Neural cell (in vitro differentiated cells): ENCODE measurements at regions not wholly inside any gene's neighbourhood (a gene's known extent, or its start where the extent isn't known, plus 50 kb on each side); places are given as distances from the start of the nearest gene placed in this dataset.

Experiments
- H2AFZ ChIP-seq: fragments of 200-600, 300-800 bp; sonication (generic), shearing (Covaris generic); 2 replicates; pipeline ENCODE4 v1.6.0; 2014; ENCODE audit warnings: low read depth, mild to moderate bottlenecking, antibody characterized with exemption, low read length, moderate library complexity
- H3F3A ChIP-seq: fragments of 200-600 bp; shearing (Covaris generic); 2 replicates; pipeline ENCODE4 v1.6.1; 2016; ENCODE audit warnings: mild to moderate bottlenecking, moderate library complexity, mixed read lengths, antibody characterized with exemption, low read length; ENCODE audit not compliant: insufficient read depth, poor library complexity, severe bottlenecking
- H3K27ac ChIP-seq: fragments of 200-600, 300-800 bp; sonication (generic), shearing (Covaris generic); 2 replicates; pipeline ENCODE4 v1.5.1; 2014; ENCODE audit warnings: mild to moderate bottlenecking, low read length, moderate library complexity
- H3K27me3 ChIP-seq: fragments of 300-800, 200-600 bp; sonication (generic), shearing (Covaris generic); 2 replicates; pipeline ENCODE4 v1.6.0; 2014; ENCODE audit warnings: mild to moderate bottlenecking, low read depth, low read length, moderate library complexity; ENCODE audit not compliant: insufficient read depth
- H3K36me3 ChIP-seq: fragments of 300-800, 200-600 bp; sonication (generic), shearing (Covaris generic); 2 replicates; pipeline ENCODE4 v1.5.1; 2014; ENCODE audit warnings: mild to moderate bottlenecking, antibody characterized with exemption, low read length, moderate library complexity; ENCODE audit not compliant: insufficient read depth
- H3K4me2 ChIP-seq: fragments of 300-800, 200-600 bp; sonication (generic), shearing (Covaris generic); 2 replicates; pipeline ENCODE4 v1.6.0; 2014; ENCODE audit warnings: mild to moderate bottlenecking, low read length
- H3K4me3 ChIP-seq: fragments of 300-800, 200-600 bp; sonication (generic), shearing (Covaris generic); 2 replicates; pipeline ENCODE4 v1.5.1; 2014; ENCODE audit warnings: mild to moderate bottlenecking, low read length, moderate library complexity
- H3K79me2 ChIP-seq: fragments of 200-600 bp; shearing (Covaris generic); replicated peaks from 2 replicates; pipeline ENCODE4 v1.6.0; 2014; ENCODE audit warnings: mild to moderate bottlenecking, low read length, moderate library complexity; ENCODE audit not compliant: insufficient read depth
- H3K9ac ChIP-seq: fragments of 300-800, 200-600 bp; sonication (generic), shearing (Covaris generic); 2 replicates; pipeline ENCODE4 v1.6.1; 2016; ENCODE audit warnings: mild to moderate bottlenecking, low read length, mixed read lengths
- H3K9me2 ChIP-seq: fragments of 200-600 bp; shearing (Covaris generic); 2 replicates; pipeline ENCODE4 v1.6.1; 2016; ENCODE audit warnings: mild to moderate bottlenecking, low read length, mixed read lengths; ENCODE audit not compliant: insufficient read depth
- H3K9me3 ChIP-seq: fragments of 200-600, 300-800 bp; sonication (generic), shearing (Covaris generic); 2 replicates; pipeline ENCODE4 v1.6.1; 2016; ENCODE audit warnings: mild to moderate bottlenecking, mixed run types, low read length, moderate library complexity, mixed read lengths
- H4K20me1 ChIP-seq: fragments of 200-600 bp; shearing (Covaris generic); 2 replicates; pipeline ENCODE4 v1.6.1; 2016; ENCODE audit warnings: mild to moderate bottlenecking, mixed run types; ENCODE audit not compliant: insufficient read depth
- CTCF ChIP-seq: fragments of 450-650 bp; IDR thresholded peaks from 2 replicates; pipeline ENCODE4 v1.5.1; 2014; ENCODE audit warnings: antibody characterized with exemption, mild to moderate bottlenecking, moderate library complexity; ENCODE audit not compliant: poor library complexity, severe bottlenecking
- EP300 ChIP-seq: fragments of 450-650 bp; conservative IDR thresholded peaks from 2 replicates; pipeline ENCODE4 v1.6.1; 2014; ENCODE audit warnings: antibody characterized with exemption, mild to moderate bottlenecking, moderate library complexity; ENCODE audit not compliant: poor library complexity, severe bottlenecking
- EZH2 ChIP-seq: fragments of 200-600, 300-800 bp; shearing (Covaris generic), sonication (generic); IDR thresholded peaks from 2 replicates; pipeline ENCODE4 v1.6.1; 2014; ENCODE audit warnings: antibody characterized with exemption, low read length, borderline replicate concordance, mild to moderate bottlenecking; ENCODE audit not compliant: insufficient read depth, poor library complexity, severe bottlenecking
- MXI1 ChIP-seq: fragments of 450-650 bp; conservative IDR thresholded peaks from 2 replicates; pipeline ENCODE4 v1.6.1; 2014; ENCODE audit warnings: antibody characterized with exemption, mild to moderate bottlenecking; ENCODE audit not compliant: poor library complexity, severe bottlenecking
- POLR2AphosphoS5 ChIP-seq: IDR thresholded peaks from 2 replicates; pipeline ENCODE4 v1.6.1; 2012
- RAD21 ChIP-seq: fragments of 450-650 bp; conservative IDR thresholded peaks from 2 replicates; pipeline ENCODE4 v1.6.1; 2014; ENCODE audit warnings: antibody characterized with exemption, mild to moderate bottlenecking, moderate library complexity
- REST ChIP-seq: IDR thresholded peaks from 2 replicates; pipeline ENCODE4 v1.6.1; 2012; ENCODE audit warnings: borderline replicate concordance
- SMC3 ChIP-seq: fragments of 450-650 bp; conservative IDR thresholded peaks from 2 replicates; pipeline ENCODE4 v1.6.1; 2014; ENCODE audit warnings: antibody characterized with exemption, mild to moderate bottlenecking, moderate library complexity; ENCODE audit not compliant: poor library complexity
- TAF1 ChIP-seq: IDR thresholded peaks from 2 replicates; pipeline ENCODE4 v1.6.1; 2012; ENCODE audit warnings: low read depth

GRCh38 chr5:109614301-109614700 is 75.4 kb upstream of the MAN2A1 start:
- Histone ChIP-seq H3K36me3 (no peaks in the 10 kb centered on the region), H4K20me1 (no peaks in the 10 kb centered on the region), H3K27me3 (no peaks in the 10 kb centered on the region), H3K27ac (no peak overlapping the region), H2AFZ (no peak overlapping the region), H3K9me3 (no peaks in the 10 kb centered on the region), H3K9ac (no peak overlapping the region), H3F3A (no peaks in the 10 kb centered on the region), H3K4me3 (no peak overlapping the region), H3K79me2 (no peaks in the 10 kb centered on the region), H3K9me2 (no peaks in the 10 kb centered on the region), H3K4me2 (no peak overlapping the region)
- no peak for TF ChIP-seq RAD21
- no peak for TF ChIP-seq POLR2AphosphoS5
- TF ChIP-seq SMC3: no peak
- TF ChIP-seq EZH2: no peak

- no peaks in the 10 kb centered on the region for H3F3A ChIP-seq
- no peaks in the 10 kb centered on the region for H3K9me2 ChIP-seq
- no peaks in the 10 kb centered on the region for H4K20me1 ChIP-seq
- no peak overlapping the region for H3K4me3 ChIP-seq
- no peaks in the 10 kb centered on the region for H3K79me2 ChIP-seq
- no peaks in the 10 kb centered on the region for H3K27me3 ChIP-seq
- H3K27ac ChIP-seq: no peak overlapping the region
- TF ChIP-seq EZH2: no peak
- TF ChIP-seq SMC3: no peak
- no peak for TF ChIP-seq RAD21
- TF ChIP-seq POLR2AphosphoS5: no peak
- TF ChIP-seq MXI1: no peak
- no peak for TF ChIP-seq CTCF
- no peak for TF ChIP-seq TAF1
- no peak for TF ChIP-seq REST
- TF ChIP-seq EP300: no peak
- no peak overlapping the region for H3K4me2 ChIP-seq
- no peak overlapping the region for H2AFZ ChIP-seq
- H3K36me3 ChIP-seq: no peaks in the 10 kb centered on the region
- no peaks in the 10 kb centered on the region for H3K9me3 ChIP-seq
- no peak overlapping the region for H3K9ac ChIP-seq
Observed at GRCh38 chr5:109612278-109612905, 77.3 kb upstream of the MAN2A1 start.
